ENCODE measurements at regions not wholly inside any gene's neighbourhood (a gene's known extent, or its start where the extent isn't known, plus 50 kb on each side); places are given as distances from the start of the nearest gene placed in this dataset.

DNA sequence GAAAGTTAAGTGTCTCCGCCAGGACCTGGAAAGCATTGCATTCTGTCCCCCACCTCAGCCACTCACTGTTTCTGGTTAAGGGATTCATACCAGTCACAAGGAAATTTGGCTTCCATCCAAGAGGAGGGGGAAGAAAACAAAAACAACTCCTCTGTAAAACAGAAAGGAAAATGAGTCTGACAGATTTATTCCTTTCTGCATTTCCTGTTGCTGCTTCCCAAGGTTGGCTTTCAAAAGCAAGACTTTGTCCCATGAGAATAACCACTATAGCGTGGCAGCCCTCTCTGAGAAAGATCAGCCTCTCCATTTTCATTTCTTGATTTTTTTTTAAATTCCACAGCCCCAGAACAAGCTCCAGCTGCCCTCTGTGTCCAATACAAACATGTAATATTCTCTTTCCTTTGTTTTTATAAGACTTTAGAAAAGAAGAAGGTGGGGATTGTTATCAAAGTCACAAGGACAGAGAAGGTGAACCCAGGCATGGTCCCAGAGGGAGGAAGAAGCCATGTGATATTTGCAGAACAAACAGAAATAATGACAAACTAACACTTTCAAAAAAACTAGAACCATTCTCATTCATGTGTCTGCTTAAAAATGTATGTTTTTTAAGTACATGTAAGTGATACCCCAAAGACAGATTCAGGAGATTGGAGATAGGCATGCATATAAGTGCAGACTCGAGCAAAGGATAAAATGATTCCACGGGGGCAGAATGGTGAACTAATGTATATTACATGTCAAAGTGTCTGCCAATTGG lies 90.7 kb upstream of the DCLK2 start:
- DNase-seq (ENCODE audit: low read depth) = peak; percentile 63
- TF ChIP-seq, protein P1, sequence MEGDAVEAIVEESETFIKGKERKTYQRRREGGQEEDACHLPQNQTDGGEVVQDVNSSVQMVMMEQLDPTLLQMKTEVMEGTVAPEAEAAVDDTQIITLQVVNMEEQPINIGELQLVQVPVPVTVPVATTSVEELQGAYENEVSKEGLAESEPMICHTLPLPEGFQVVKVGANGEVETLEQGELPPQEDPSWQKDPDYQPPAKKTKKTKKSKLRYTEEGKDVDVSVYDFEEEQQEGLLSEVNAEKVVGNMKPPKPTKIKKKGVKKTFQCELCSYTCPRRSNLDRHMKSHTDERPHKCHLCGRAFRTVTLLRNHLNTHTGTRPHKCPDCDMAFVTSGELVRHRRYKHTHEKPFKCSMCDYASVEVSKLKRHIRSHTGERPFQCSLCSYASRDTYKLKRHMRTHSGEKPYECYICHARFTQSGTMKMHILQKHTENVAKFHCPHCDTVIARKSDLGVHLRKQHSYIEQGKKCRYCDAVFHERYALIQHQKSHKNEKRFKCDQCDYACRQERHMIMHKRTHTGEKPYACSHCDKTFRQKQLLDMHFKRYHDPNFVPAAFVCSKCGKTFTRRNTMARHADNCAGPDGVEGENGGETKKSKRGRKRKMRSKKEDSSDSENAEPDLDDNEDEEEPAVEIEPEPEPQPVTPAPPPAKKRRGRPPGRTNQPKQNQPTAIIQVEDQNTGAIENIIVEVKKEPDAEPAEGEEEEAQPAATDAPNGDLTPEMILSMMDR (IDR thresholded peaks at IDR 0.05; ENCODE audit: insufficient read depth, low read depth, low read length) = no peak
- no peak overlapping the region for H3K4me3 ChIP-seq (ENCODE audit: low read depth, low read length)

DNA sequence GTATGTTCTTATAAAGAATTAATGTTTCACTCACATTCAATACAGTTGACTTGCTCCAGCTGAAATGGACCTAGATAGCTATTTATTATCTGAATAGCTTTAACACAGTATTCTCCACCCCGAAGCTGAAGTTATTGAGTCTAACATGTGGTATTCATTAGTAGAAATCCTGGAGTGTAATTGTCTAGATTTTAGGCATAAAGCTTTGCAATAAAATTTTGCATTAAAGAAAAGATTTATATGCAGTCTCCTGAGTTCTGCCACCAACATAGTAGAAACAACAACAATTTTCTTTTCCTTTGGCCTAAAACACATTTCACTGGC lies 90.2 kb upstream of the DCLK2 start:
- TF ChIP-seq, protein P1 (IDR thresholded peaks at IDR 0.05; ENCODE audit: insufficient read depth, low read depth, low read length) = no peak
- H3K4me3 ChIP-seq (ENCODE audit: low read depth, low read length) = no peak overlapping the region
- DNase-seq (ENCODE audit: low read depth) = peak; percentile 40

- no peak for DNase-seq (ENCODE audit: low read depth)
- TF ChIP-seq, protein P1 (IDR thresholded peaks at IDR 0.05; ENCODE audit: insufficient read depth, low read depth, low read length) = no peak
- H3K4me3 ChIP-seq (ENCODE audit: low read depth, low read length) = no peak overlapping the region
Measured at GRCh38 chr4:149993030-149993429, 85.2 kb upstream of the DCLK2 start.

- TF ChIP-seq, protein P1 (IDR thresholded peaks at IDR 0.05; ENCODE audit: insufficient read depth, low read depth, low read length) = no peak
- no peak for DNase-seq (ENCODE audit: low read depth)
- H3K4me3 ChIP-seq (ENCODE audit: low read depth, low read length) = no peak overlapping the region
Measured at GRCh38 chr4:149995134-149995756, 83.0 kb upstream of the DCLK2 start.

GRCh38 chr4:149997881-149998421 lies 80.3 kb upstream of the DCLK2 start:
- TF ChIP-seq, protein P1 (IDR thresholded peaks at IDR 0.05; ENCODE audit: insufficient read depth, low read depth, low read length) = no peak
- H3K4me3 ChIP-seq (ENCODE audit: low read depth, low read length) = no peak overlapping the region
- DNase-seq (ENCODE audit: low read depth) = peak; percentile 32

- TF ChIP-seq, protein P1 (IDR thresholded peaks at IDR 0.05; ENCODE audit: insufficient read depth, low read depth, low read length) = peak; percentile 75
Measured at GRCh38 chr4:149999485-150000074, 78.7 kb upstream of the DCLK2 start.

More at GRCh38 chr4:149999485-150000074, 78.7 kb upstream of the DCLK2 start:
- H3K4me3 ChIP-seq (ENCODE audit: low read depth, low read length) = no peak overlapping the region
- peak; percentile 73 for DNase-seq (ENCODE audit: low read depth)
